H1 (cell line): ENCODE measurements at regions not wholly inside any gene's neighbourhood (a gene's known extent, or its start where the extent isn't known, plus 50 kb on each side); places are given as distances from the start of the nearest gene placed in this dataset.

ENCODE experiments used
- CTCF ChIA-PET: fragments of 300-600 bp; sonication (Branson Sonifier 250); formaldehyde crosslinking; loops from one replicate; lab custom pipeline; 2021; ENCODE audit not compliant: partially characterized antibody; lab: Charles Lee
- POLR2A ChIA-PET: fragments of 300-600 bp; sonication (Branson Sonifier 250); formaldehyde crosslinking; loops from one replicate; lab custom pipeline; 2021; ENCODE audit warnings: inconsistent platforms; ENCODE audit not compliant: partially characterized antibody; lab: Charles Lee
- DNase-seq, 2 experiments: peaks; one replicate each; pipeline versions ENCODE4 v3.0.0 to v3.0.0-alpha.2; 2010 to 2022; ENCODE audit warnings: low spot score in 2 of 2, low read depth in 1 of 2, mixed read lengths in 1 of 2
- FAIRE-seq: peaks from 2 replicates; lab custom pipeline; 2011; peaks lifted over from hg19 to GRCh38; lab: Jason Lieb, UNC
- H2AFZ ChIP-seq: 2 replicates; pipeline ENCODE4 v1.8.1; 2012; ENCODE audit warnings: low read length, inconsistent platforms
- H2AK5ac ChIP-seq: 2 replicates; pipeline ENCODE4 v1.6.1; 2013; ENCODE audit warnings: low read depth, low read length
- H2BK120ac ChIP-seq: replicated peaks from 2 replicates; pipeline ENCODE3; 2013; ENCODE audit warnings: low read depth, low read length, inconsistent platforms
- H2BK12ac ChIP-seq: 2 replicates; pipeline ENCODE4 v1.6.1; 2013; ENCODE audit warnings: low read depth, low read length
- H2BK15ac ChIP-seq: 2 replicates; pipeline ENCODE4 v1.6.1; 2013; ENCODE audit warnings: low read length
- H2BK20ac ChIP-seq: 2 replicates; pipeline ENCODE4 v1.6.1; 2013; ENCODE audit warnings: low read length
- H2BK5ac ChIP-seq: 2 replicates; pipeline ENCODE4 v1.6.1; 2013; ENCODE audit warnings: low read depth, low read length
- H3K14ac ChIP-seq: 2 replicates; pipeline ENCODE4 v1.6.1; 2013; ENCODE audit warnings: inconsistent platforms; ENCODE audit not compliant: insufficient read length
- H3K18ac ChIP-seq: 2 replicates; pipeline ENCODE4 v1.6.1; 2013; ENCODE audit warnings: low read length; ENCODE audit errors: extremely low read depth
- H3K23ac ChIP-seq: 2 replicates; pipeline ENCODE4 v1.6.1; 2013; ENCODE audit warnings: inconsistent platforms; ENCODE audit not compliant: insufficient read length
- H3K23me2 ChIP-seq: 2 replicates; pipeline ENCODE4 v1.6.1; 2013; ENCODE audit warnings: low read depth, low read length
- H3K27ac ChIP-seq: 2 replicates; pipeline ENCODE4 v1.6.1; 2011; ENCODE audit warnings: low read depth, low read length, inconsistent platforms
- H3K27me3 ChIP-seq, 4 experiments: replicated peaks in 1 of 4; 1 replicate in 1 of 4; 2 replicates in 3 of 4; pipeline versions ENCODE4 v1.6.1 to v1.8.1; 2011 to 2013; ENCODE audit warnings: low read length in 3 of 4, mild to moderate bottlenecking in 3 of 4, inconsistent platforms in 2 of 4, mixed read lengths in 2 of 4, moderate library complexity in 1 of 4; ENCODE audit not compliant: control insufficient read depth in 3 of 4, insufficient read depth in 3 of 4; ENCODE audit errors: extremely low read depth in 1 of 4
- H3K36me3 ChIP-seq, 4 experiments: 2 replicates each; pipeline versions ENCODE4 v1.6.1 to v1.8.1; 2011 to 2013; ENCODE audit warnings: mild to moderate bottlenecking in 4 of 4, low read length in 3 of 4, moderate library complexity in 2 of 4, control low read depth in 1 of 4, inconsistent platforms in 1 of 4; ENCODE audit not compliant: insufficient read depth in 4 of 4, control insufficient read depth in 2 of 4
- H3K4ac ChIP-seq: replicated peaks from 2 replicates; pipeline ENCODE3; 2013; ENCODE audit warnings: low read length, low read depth, mixed read lengths, inconsistent platforms; ENCODE audit not compliant: insufficient read length
- H3K4me1 ChIP-seq, 4 experiments: replicated peaks in 1 of 4; 1 replicate in 1 of 4; 2 replicates in 3 of 4; pipeline versions ENCODE4 v1.6.1 to v1.8.1; 2011 to 2013; ENCODE audit warnings: low read length in 3 of 4, inconsistent platforms in 2 of 4, mixed read lengths in 1 of 4; ENCODE audit not compliant: insufficient read depth in 4 of 4, control insufficient read depth in 3 of 4
- H3K4me2 ChIP-seq, 2 experiments: 2 replicates each; pipeline versions ENCODE4 v1.6.1 to v1.8.1; 2011 to 2013; ENCODE audit warnings: low read depth in 2 of 2, low read length in 2 of 2, control low read depth in 1 of 2, inconsistent platforms in 1 of 2, mild to moderate bottlenecking in 1 of 2; ENCODE audit not compliant: insufficient read depth in 1 of 2
- H3K4me3 ChIP-seq, 4 experiments: fragments of 200-600, 300-600 bp in 1 of 4; sonication (generic), shearing (Covaris generic), sonication (Bioruptor Twin) in 1 of 4; 2 replicates each; pipeline versions ENCODE4 v1.5.1 to v1.8.1; 2011 to 2016; ENCODE audit warnings: low read length in 4 of 4, low read depth in 3 of 4, control low read depth in 2 of 4, inconsistent platforms in 2 of 4, mild to moderate bottlenecking in 2 of 4, mixed read lengths in 1 of 4, moderate library complexity in 1 of 4; ENCODE audit not compliant: insufficient read depth in 2 of 4; ENCODE audit errors: extremely low read depth in 1 of 4
- H3K56ac ChIP-seq: replicated peaks from 2 replicates; pipeline ENCODE3; 2013; ENCODE audit warnings: low read depth, mild to moderate bottlenecking, mixed read lengths, low read length, inconsistent platforms; ENCODE audit not compliant: insufficient read length
- H3K79me1 ChIP-seq: 2 replicates; pipeline ENCODE4 v1.6.1; 2013; ENCODE audit warnings: low read depth, low read length, control low read depth
- H3K79me2 ChIP-seq, 2 experiments: 2 replicates each; pipeline versions ENCODE4 v1.6.1 to v1.8.1; 2012 to 2013; ENCODE audit warnings: low read length in 2 of 2, mild to moderate bottlenecking in 2 of 2, inconsistent platforms in 1 of 2; ENCODE audit not compliant: insufficient read depth in 2 of 2, control insufficient read depth in 1 of 2
- H3K9ac ChIP-seq, 4 experiments: replicated peaks in 1 of 4; 1 replicate in 1 of 4; 2 replicates in 3 of 4; pipeline versions ENCODE4 v1.6.1 to v1.8.1; 2011 to 2013; ENCODE audit warnings: low read depth in 3 of 4, low read length in 3 of 4, control low read depth in 2 of 4, mild to moderate bottlenecking in 2 of 4, moderate library complexity in 2 of 4, inconsistent platforms in 1 of 4; ENCODE audit errors: extremely low read depth in 1 of 4
- H3K9me3 ChIP-seq, 2 experiments: 2 replicates each; pipeline versions ENCODE4 v1.6.1 to v1.8.1; 2012 to 2013; ENCODE audit warnings: mild to moderate bottlenecking in 2 of 2, moderate library complexity in 2 of 2, control low read depth in 1 of 2, inconsistent platforms in 1 of 2, low read depth in 1 of 2, low read length in 1 of 2, mixed read lengths in 1 of 2; ENCODE audit not compliant: insufficient read depth in 2 of 2
- H4K20me1 ChIP-seq, 2 experiments: replicated peaks in 1 of 2; 2 replicates each; pipeline versions ENCODE3 to v1.8.1; 2011 to 2013; ENCODE audit warnings: inconsistent platforms in 2 of 2, low read length in 2 of 2, mild to moderate bottlenecking in 1 of 2; ENCODE audit not compliant: insufficient read depth in 2 of 2, control insufficient read depth in 1 of 2
- H4K5ac ChIP-seq: 2 replicates; pipeline ENCODE4 v1.6.1; 2013; ENCODE audit warnings: low read length, low read depth, mixed read lengths, inconsistent platforms; ENCODE audit not compliant: insufficient read length
- H4K8ac ChIP-seq: 2 replicates; pipeline ENCODE4 v1.8.0; 2013; ENCODE audit warnings: mild to moderate bottlenecking, moderate library complexity, low read length, inconsistent platforms; ENCODE audit not compliant: insufficient read depth; ENCODE audit errors: extremely low read depth
- H4K91ac ChIP-seq: replicated peaks from 2 replicates; pipeline ENCODE3; 2013; ENCODE audit warnings: low read length, mixed read lengths, inconsistent platforms; ENCODE audit not compliant: insufficient read length
- CBX5 ChIP-seq: fragments of 300-800, 300-1000 bp; sonication (generic); IDR thresholded peaks from 2 replicates; pipeline ENCODE4 v1.7.1; 2016; ENCODE audit warnings: antibody characterized with exemption, low read length, low read depth
- CHD2 ChIP-seq: IDR thresholded peaks from 2 replicates; pipeline ENCODE4 v1.6.1; 2012; ENCODE audit warnings: low read length, improper control_type of control experiment
- EP300 ChIP-seq, 2 experiments: IDR thresholded peaks; 1 replicate in 1 of 2; 2 replicates in 1 of 2; pipeline ENCODE4 v1.6.1; 2011 to 2012; ENCODE audit warnings: low read depth in 2 of 2, low read length in 2 of 2, mild to moderate bottlenecking in 2 of 2, borderline replicate concordance in 1 of 2, inconsistent platforms in 1 of 2, moderate library complexity in 1 of 2
- SIN3A ChIP-seq, 2 experiments: IDR thresholded peaks in 1 of 2; conservative IDR thresholded peaks in 1 of 2; 2 replicates each; pipeline ENCODE4 v1.6.1; 2011 to 2012; ENCODE audit warnings: low read length in 2 of 2, improper control_type of control experiment in 1 of 2, low read depth in 1 of 2, mild to moderate bottlenecking in 1 of 2
- YY1 ChIP-seq: IDR thresholded peaks from 2 replicates; pipeline ENCODE4 v1.6.1; 2011; ENCODE audit warnings: low read depth, mild to moderate bottlenecking, low read length

DNA sequence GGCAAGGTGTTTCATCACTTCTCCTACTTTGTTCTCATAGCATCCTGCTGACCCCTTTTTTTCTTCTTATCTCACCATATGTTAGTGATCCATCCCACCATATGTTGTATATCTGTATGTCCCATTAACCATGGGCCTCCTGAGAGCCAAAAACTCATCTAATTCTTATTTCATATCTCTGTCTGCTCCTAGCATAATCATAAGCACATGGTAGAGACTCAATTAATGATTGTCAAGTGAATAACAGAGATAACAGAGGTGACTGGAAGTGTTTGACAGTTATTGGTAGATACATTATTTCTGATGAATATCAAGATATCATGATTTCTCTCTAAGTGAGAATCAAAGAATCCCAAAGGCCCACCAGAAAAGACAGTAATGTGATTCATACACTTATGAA is 138.1 kb upstream of the MPPED2 start:
- no peak overlapping the region for H2AK5ac ChIP-seq
- no peak overlapping the region for H2BK20ac ChIP-seq
- no peak overlapping the region for H3K23ac ChIP-seq
- H2AFZ ChIP-seq: no peak overlapping the region
- H2BK15ac ChIP-seq: no peak overlapping the region
- H2BK5ac ChIP-seq: no peak overlapping the region
- no peaks in the 10 kb centered on the region for H3K79me2 ChIP-seq
- no peaks in the 10 kb centered on the region for H4K20me1 ChIP-seq
- H3K9ac ChIP-seq: no peak overlapping the region
- no peak overlapping the region for H2BK120ac ChIP-seq
- H3K27ac ChIP-seq: no peak overlapping the region
- POLR2A ChIA-PET: no interaction called here
- H4K8ac ChIP-seq: no peak overlapping the region
- DNase-seq (no peak), FAIRE-seq (no peak)
- H2BK12ac ChIP-seq: no peak overlapping the region
- no peak overlapping the region for H4K91ac ChIP-seq
- no peak overlapping the region for H4K5ac ChIP-seq
- H3K27me3 ChIP-seq: no peaks in the 10 kb centered on the region
- no peaks in the 10 kb centered on the region for H3K36me3 ChIP-seq
- no peak overlapping the region for H3K14ac ChIP-seq
- no peaks in the 10 kb centered on the region for H3K23me2 ChIP-seq
- H3K56ac ChIP-seq: no peak overlapping the region
- peaks cover 0 to 4% (median 1%) of the 10 kb centered on the region in 4 experiments; a peak in 1 of 7 replicates for H3K4me1 ChIP-seq
- TF ChIP-seq YY1 (no peak), EP300 (IDR thresholded peaks at IDR 0.05; ENCODE audit: borderline replicate concordance in 1 of 2, low read depth in 2 of 2, low read length in 2 of 2) (no peak), CBX5 (no peak), CHD2 (no peak), SIN3A (conservative IDR thresholded peaks at IDR 0.05 in 1 of 2, IDR thresholded peaks at IDR 0.05 in 1 of 2; ENCODE audit: low read depth in 1 of 2, low read length in 2 of 2) (no peak)
- H3K4me3 ChIP-seq: no peak overlapping the region
- H3K9me3 ChIP-seq: no peaks in the 10 kb centered on the region
- H3K4ac ChIP-seq: no peak overlapping the region
- CTCF ChIA-PET: interaction anchor here (1.0 to 1.4 kb wide), 3 partner anchors 10 to 191 kb away, joined by 3 to 4 read pairs (median 3); no protein-coding TSS in a partner anchor
- no peak overlapping the region for H3K4me2 ChIP-seq
- no peak overlapping the region for H3K18ac ChIP-seq
- no peaks in the 10 kb centered on the region for H3K79me1 ChIP-seq
